ENCODE measurements at regions not wholly inside any gene's neighbourhood (a gene's known extent, or its start where the extent isn't known, plus 50 kb on each side); places are given as distances from the start of the nearest gene placed in this dataset.

DNA sequence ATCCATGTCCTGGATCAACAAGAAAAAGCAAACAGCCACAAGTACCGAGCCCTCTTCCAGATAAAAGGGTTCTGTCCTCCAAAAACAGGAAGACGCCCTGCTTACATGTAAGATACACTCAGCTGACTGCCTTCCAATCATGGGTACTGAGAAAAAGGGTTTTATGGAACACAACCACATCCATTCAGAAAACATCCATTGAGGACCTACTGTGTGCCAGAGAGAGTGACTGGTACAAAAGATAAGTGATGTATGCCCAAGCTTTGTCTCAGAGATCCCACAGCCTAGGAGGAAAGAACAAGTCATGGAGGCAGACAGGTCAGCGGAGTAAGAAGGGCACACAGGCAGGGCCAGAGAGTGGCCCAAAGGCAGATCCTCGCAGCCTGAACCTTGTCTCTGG is 94.8 kb upstream of the SSTR4 start:
- no peak for TF ChIP-seq CEBPB (IDR thresholded peaks at IDR 0.05)
- no peak for TF ChIP-seq CBX8 (IDR thresholded peaks at IDR 0.05)
- TF ChIP-seq, protein P1, sequence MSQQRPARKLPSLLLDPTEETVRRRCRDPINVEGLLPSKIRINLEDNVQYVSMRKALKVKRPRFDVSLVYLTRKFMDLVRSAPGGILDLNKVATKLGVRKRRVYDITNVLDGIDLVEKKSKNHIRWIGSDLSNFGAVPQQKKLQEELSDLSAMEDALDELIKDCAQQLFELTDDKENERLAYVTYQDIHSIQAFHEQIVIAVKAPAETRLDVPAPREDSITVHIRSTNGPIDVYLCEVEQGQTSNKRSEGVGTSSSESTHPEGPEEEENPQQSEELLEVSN (IDR thresholded peaks at IDR 0.05; ENCODE audit: borderline replicate concordance, low read depth): no peak
- no peak for TF ChIP-seq EP300 (IDR thresholded peaks at IDR 0.05)
- no peak for TF ChIP-seq EHMT2 (IDR thresholded peaks at IDR 0.05; ENCODE audit: low read depth)
- TF ChIP-seq, protein P2, sequence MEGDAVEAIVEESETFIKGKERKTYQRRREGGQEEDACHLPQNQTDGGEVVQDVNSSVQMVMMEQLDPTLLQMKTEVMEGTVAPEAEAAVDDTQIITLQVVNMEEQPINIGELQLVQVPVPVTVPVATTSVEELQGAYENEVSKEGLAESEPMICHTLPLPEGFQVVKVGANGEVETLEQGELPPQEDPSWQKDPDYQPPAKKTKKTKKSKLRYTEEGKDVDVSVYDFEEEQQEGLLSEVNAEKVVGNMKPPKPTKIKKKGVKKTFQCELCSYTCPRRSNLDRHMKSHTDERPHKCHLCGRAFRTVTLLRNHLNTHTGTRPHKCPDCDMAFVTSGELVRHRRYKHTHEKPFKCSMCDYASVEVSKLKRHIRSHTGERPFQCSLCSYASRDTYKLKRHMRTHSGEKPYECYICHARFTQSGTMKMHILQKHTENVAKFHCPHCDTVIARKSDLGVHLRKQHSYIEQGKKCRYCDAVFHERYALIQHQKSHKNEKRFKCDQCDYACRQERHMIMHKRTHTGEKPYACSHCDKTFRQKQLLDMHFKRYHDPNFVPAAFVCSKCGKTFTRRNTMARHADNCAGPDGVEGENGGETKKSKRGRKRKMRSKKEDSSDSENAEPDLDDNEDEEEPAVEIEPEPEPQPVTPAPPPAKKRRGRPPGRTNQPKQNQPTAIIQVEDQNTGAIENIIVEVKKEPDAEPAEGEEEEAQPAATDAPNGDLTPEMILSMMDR (IDR thresholded peaks at IDR 0.05): no peak
